GM21723 (cell line): ENCODE measurements at regions not wholly inside any gene's neighbourhood (a gene's known extent, or its start where the extent isn't known, plus 50 kb on each side); places are given as distances from the start of the nearest gene placed in this dataset.

ENCODE experiments used
- ATAC-seq: cut with Tn5 transposase; IDR thresholded peaks from one replicate; pipeline ENCODE4 v1.9.1; 2021; ENCODE audit warnings: mild to moderate bottlenecking, moderate library complexity; ENCODE audit not compliant: unreplicated experiment

DNA sequence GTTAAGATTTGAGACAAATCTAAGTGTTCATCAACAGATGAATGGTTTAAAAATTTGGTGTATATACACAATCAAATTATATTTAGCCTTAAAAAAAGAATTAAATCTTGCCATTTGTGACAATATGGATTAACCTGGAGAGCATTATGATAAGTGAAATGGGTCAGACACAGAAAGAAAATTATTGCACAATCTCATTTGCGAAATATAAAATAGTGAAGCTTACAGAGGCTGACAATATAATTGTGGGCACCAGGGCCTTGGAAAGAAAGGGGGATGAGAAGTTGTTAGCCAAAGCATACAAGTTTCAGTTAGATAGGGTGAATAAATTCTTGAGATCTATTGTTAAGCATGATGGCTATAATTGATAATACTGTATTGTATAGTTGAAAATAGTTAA is 883.0 kb downstream of the TECRL start:
- ATAC-seq, result no peak

DNA sequence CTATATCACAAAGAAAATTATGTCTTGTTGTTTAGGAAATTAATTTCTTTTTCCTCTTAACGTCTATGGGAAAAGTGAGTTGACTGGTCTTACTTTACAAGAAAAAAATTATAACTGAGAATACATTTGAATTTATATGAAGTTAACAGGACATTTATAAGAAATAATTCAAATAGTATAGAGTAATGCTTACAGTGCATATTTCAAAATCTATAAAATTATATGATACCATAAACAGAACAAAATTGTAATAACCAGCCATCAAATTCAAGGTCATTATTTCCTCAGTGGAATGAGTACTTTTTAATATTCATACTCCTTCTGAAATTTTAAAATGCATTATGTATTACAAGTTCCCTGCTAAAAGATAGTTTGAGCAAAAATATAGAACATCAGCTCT is 884.5 kb downstream of the TECRL start:
- no peak for ATAC-seq

DNA sequence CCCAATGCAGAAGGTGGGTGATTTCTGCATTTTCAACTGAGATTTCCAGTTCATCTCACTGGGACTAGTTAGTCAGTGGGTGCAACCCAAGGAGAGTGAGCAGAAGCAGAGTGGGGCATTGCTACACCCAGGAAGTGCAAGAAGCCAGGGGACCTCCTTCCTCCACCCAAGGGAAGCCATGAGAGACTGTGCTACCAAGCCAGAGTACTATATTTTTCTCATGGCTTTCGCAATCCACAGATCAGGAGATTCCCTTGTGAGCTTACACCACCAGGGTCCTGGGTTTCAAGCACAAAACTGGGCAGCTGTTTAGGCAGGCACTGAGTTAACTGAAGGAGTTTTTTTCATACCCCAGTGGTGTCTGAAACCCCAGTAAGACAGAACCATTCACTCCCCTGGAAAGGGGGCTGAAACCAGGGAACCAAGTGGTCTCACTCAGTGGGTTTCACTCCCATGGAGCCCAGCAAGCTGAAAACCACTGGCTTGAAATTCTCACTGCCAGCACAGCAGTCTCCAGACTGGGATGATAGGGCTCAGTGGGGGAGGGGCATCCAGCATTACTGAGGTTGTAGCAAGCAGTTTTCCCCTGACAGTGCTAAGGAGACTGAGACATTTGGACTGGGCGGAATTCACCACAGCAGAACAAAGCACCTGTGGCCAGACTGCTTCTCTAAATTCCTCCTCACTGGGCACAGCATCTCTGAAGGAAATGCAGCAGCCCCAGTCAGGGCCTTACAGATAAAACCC is 903.4 kb downstream of the TECRL start:
- ATAC-seq, result no peak

DNA sequence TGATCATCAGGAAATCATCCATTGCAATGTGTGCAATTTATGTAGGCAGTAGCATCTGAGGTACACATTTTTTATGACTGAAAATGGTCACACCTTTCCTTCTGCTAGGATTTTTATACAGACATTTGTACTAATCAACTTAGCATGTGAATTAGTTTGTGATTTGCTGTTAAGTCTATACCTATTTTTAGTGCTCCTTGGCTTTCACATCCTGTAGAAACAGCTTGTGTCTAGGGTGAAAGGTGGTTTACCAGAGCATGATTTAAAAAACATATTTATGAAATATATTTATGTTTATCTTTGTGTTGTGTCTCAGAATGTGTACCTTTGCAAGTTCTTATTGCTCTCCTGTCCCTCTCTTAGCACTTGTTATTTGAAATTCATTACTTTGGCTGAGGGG is 916.0 kb downstream of the TECRL start:
- ATAC-seq, result no peak

DNA sequence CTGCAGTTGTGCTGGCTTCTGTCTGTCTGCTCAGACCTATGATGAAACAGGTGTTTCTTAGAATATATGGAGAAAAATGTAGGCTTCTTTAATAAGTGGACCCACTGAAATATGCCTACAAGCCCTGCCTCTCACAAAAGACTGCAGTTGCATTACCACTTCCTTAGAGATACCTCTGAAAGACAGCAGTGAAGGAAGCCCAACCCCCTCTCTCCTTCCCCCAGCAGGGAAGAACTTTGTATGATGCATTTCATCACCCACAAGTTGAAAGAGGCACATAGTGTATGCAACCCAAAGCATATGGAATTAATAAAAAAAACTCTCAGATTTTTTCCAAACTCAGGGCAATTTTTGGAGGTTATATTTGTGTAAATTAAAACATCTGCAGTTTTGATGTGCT is 916.7 kb downstream of the TECRL start:
- ATAC-seq, result no peak

DNA sequence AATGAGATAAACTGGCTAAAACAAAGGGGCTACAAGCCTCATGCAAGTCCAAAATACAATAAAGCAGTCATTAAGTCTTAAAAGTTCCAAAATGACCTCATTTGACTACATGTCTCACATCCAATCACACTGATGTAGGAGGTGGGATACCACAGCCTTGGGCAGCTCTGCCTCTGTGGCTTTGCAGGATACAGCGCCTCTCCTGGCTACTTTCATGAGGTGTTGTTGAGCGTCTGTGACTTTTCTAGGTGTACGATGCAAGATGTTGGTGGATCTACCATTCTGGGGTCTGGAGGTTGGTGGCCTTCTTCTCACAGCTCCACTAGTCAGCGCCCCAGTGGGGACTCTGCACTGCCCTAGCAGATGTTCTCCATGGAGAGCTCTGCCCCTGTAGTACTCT is 944.9 kb downstream of the TECRL start:
- ATAC-seq, result no peak

DNA sequence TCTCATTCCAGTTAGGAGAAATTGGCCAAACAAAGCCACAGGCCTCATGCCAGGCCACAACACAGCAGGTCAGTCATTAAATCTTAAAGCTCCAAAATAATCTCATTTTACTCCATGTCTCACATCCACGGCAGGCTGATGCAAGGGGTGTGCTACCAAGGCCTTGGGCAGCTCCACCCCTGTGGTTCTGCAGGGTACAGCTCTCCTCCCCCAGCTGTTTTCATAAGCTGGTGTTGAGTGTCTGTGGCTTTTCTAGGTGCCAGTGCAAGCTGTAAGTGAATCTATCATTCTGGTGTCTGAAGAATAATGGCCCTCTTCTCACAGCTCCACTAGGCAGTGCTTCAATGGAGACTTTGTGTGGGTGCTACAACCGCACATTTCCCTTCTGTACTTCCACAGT is 949.2 kb downstream of the TECRL start:
- ATAC-seq, result no peak

DNA sequence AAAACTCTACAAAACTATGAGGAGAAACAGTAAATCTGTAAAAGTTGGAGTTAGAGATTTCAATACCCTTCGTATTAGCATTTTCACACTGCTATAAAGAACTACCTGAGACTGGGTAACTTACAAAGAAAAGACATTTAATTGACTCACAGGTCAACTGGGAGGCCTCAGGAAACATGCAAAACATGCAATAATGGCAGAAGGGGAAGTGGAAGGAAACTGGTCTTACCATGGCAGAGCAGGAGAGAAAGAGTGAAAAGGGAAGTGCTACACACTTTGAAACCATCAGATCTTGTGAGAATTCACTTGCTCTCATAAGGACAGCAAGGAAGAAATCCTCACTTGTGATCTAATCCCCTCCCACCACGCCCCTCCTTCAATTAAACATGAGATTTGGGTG is 949.9 kb downstream of the TECRL start:
- ATAC-seq, result peak; percentile 49

DNA sequence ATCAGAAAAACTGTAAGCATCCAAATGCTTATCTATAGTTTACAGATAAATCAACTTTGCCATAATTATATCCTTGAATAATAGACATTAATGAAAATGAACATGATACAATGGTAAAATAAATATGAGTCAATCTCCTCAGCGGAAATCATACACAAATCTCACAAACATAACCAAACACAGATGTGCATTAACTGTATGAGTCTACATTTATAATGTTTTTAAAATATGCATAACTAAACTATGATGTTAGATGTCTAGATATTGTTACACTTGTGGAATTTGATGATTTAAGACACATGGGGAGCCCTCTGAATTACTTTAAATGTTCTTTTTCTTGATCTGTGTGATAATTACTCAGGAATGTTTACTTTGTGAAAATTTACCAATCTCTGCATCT is 951.2 kb downstream of the TECRL start:
- ATAC-seq, result no peak

DNA sequence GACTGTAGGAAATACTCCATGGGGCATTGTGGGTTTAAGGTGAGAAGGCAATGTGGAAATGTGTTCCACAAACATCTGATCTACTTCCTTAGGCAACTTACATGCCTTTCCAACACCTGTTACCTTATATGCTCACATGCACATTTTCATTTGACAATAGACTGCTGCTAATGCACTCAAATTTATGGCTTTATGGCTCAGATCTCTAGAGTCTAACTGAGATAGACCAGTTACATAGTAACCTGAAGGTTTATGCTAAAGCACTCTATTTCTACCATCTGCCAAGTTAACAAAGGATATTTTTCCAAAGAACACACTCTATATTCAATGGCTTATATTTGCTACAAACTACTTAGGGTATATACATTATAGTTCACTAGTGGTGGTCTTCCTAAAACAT is 969.0 kb downstream of the TECRL start:
- ATAC-seq, result no peak

DNA sequence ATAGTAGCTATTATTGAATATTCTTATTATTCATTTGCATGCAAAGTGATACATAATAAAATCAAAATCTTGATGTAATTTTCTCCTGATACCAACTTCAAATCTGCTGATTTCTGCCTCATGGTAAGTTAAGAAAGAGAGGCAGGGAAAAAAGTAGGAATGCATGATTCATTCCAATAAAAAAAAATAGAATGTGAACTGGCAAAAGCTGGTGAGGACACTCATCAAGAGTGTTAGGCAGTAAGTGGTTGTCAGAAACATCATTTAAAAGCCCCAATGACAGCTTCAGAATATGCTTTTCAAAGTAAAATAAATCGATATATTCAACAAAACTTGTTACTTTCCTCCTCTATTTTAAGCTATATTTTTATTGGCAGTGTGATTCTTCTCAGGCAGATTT is 979.1 kb downstream of the TECRL start:
- ATAC-seq, result no peak

DNA sequence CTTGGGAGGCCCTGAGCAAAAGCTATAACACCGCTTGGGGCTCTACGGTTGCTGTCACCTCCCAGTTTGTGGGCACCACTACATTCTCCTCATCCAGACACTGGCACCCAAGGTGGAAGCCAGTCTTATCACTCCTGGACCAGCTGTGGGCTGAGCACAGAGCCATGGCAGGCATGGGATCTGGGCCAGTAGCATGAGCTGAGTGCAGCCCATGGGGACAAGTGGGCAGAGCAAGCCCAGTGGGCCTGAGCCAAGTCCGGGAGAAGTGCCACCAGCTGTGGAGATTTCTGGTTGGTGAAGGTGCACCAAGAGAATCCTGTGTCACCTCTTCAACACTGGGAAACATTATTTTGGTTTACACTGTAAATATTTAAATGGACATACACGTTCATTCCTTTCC is 1013.0 kb downstream of the TECRL start:
- ATAC-seq, result no peak

DNA sequence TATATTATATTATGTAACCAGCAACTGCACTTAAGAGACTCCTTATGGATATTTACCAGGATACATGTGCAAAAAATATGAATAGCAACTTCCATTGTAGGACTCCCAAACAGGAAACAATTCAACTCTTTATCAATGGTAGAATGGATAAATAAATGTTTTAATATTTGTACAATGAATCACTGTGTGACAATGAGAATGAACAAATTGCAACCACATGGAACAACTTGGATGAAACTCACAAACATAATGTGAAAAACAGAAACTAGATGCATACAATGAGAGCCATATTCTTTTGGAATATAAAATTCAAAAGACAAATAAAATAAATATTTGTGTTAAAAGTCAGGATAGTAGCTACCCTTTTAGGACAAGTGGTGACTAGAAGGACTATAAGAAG is 1015.7 kb downstream of the TECRL start:
- ATAC-seq, result no peak

DNA sequence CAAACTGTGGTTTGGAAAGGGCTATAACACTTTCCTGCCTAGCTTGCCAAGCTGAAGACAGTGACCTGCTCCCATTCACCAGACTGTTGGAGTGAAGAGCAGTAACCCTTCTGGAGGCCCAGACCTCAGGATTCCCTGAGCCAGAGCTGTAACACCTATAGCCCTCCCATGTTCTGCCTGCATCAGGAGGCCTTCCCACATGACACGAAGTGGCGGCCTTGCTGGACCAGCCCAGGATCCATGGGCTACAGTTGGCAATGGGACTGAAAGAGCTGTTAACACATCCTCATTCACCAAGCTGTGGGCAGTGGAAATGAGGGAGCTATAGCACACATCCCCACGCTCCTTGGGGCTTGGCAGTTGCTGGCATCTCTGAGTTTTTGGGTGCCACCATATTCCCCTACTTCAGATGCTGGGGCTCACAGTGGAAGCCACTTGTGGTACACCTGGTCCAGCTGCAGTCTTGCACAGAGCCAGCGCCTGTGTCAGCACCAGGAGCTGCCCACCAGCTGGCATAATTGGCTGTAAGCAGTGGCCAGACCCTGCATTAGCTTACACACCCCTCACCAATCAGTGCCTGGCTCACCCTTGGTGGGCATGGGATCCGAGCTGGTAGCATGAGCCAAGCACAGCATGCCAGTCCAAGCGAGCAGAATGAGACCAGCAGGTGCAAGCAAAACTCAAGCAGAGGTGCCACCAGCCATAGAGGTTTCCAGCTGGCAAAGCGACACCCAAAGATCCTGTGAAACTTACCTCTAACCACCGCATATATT is 1029.3 kb downstream of the TECRL start:
- no peak for ATAC-seq

DNA sequence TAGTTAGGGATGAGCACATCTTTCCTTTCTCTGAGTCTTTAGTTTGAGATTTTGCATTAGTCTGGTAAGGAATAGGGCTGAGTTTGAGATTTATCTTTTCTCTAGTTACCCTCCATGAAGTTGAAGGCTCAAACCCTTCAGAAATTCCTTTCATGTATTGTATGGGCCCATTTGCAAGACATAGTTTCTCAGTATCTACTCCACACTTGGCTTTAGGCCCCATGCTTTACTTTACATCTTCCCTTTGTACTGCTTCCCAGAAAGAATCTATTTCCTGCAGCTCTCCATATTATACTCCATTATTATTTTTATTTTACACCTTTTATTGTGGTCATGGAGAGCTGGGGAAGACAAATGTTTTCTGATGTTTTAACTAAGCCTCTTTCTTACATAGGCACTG is 1038.2 kb downstream of the TECRL start:
- no peak for ATAC-seq

DNA sequence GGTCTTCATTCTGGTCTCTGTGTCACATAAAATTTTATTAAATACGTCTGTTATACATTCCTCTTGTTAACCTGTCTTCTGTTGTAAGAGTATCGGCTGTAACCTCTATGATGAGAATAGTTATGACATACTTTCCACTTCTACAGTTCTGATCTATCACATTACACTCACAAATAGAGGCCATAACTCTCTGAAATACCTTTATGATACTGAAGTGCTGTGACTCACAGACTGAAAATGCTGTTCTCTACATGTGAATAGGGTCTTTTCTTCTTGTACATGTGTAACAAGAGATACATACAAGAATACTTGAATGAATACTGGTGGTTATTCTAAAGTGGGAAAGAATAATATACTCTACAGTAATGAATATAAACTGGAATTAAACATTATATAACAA is 1047.6 kb downstream of the TECRL start:
- ATAC-seq, result no peak

DNA sequence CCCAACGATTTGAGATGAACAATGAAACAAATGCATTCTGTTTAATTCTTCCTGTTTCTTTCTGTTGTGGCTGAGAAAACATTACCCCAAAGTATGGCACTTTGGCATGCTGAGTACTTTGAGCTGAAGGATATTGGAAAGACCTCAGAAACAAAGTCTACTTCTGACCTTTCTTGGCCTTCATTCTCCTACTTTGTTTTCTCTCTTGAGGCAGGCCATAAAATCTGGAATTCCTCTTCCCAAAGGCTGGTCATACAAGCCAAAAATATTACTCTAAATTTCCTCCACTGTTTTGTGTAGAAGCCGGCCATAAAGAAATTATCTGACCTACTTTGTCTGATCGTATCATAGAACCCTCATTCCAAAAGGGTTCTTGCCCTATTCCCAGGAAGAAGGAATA is 1048.2 kb downstream of the TECRL start:
- ATAC-seq, result no peak

DNA sequence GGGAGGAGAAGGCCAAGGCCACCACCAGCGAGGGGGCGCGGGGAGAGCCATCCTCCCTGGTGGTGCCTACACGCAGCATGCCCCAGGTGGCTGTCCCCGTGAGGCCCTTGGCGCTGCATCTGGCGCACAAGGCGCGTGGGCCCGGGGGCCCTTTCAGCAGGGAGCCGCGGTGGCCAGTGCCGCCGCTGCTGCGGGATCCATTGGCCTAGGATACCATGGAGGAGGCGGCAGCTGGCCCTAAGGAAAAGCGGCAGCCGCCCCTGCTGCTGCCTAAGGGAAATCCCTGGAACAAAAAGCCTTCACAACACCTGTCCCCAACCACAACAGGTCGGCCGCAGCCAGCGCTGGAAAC is 1059.6 kb downstream of the TECRL start:
- no peak for ATAC-seq

DNA sequence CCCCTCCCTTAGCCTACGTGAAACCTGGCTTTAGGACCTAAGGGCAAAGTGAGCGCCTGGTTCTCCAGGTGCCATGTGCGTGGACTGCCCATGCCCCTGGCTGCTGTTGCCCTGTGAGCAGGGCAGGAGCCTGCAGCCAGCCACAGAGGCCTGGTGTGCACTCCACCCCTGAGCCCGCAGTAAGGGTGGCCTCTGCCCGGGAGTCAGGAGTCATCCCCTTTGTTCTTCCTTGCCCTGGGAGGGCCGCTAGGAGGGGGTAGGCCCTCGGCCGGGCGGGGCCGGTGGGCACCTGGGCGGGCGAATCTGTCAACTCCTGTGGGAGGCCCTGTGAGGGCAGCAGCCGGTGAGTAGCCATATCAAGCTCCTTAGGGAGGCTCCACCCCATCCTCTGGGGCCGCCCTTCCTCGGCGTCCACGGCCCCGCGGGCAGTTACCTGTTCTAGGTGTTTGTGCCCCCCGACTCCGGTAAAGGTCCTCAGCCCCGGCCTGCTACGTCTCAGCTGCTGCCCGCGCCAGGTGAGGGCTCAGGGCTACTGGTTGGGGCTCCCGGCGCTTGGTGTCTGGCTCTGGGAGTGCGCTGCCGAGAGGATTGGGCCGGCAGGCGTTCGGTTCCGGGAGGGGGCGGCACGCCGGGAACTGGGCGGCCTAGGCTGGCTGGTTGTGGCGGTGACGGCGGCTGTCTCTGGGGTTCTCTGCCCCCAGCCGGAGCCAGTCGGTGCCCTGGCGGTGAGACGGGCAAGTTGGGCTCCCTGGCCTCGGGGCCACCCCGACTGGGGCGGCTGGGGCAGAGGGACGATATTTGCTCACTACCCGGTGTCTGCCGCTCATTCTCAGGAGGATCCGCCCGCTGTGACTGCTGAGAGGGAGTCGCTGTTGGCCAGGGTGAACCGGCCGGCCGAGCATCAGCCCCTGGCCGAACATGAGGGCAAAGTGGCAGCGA is 1060.2 kb downstream of the TECRL start:
- no peak for ATAC-seq

DNA sequence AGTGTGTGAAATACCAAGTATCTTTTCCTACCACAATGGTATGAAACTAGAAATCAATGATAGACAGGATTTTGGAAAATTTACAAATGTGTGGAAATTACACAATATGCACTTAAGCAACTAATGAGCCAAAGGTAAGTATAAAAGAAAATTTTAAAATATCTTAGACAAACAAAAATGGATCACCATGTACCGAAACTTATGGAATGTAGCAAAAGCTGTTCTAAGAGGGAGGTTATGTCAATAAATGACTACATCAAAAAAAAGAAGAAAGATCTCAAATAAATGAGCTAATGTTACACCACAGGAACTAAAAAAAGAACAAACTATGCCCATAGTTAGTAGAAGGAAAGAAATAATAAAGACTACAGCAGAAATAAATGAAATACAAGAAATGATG is 1084.1 kb downstream of the TECRL start:
- no peak for ATAC-seq

DNA sequence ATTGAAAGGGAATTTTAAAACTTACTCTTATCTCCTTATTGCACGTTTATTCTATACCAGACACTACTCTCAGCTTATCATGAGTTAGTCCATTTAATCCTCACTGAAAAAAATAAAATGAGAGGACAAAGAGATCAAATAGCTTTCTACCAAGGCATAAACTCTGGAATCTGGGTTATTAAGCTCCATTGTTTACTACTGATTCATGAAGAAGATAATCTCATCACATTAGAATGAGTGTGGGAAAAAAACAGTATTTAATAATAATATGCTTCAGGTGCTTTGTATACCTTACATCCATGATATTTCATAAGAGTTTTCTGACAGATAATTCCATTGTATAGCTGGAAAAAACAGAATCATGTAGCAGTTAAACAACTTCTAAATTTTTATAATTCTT is 1092.6 kb downstream of the TECRL start:
- ATAC-seq, result no peak

DNA sequence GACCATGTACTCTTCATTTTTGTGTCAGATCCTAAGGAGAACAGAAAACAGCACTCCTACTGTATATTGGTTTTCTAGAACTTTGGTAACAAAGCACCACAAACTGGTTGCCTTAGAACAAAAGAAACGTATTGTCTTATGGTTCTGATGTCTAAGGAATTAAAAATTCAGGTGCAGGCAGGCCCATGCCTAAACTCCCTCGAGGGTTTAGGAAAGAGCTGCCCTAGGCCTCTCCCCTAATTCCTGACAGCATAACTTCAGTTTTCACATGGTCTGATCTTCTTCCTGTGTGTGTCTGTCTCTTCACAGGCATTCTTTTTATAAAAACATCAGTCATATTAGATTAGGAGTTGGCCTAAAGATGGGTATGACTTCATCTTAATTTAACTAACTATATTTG is 1093.6 kb downstream of the TECRL start:
- no peak for ATAC-seq
